HFF-Myc (cell line): ENCODE measurements at regions not wholly inside any gene's neighbourhood (a gene's known extent, or its start where the extent isn't known, plus 50 kb on each side); places are given as distances from the start of the nearest gene placed in this dataset.
"Not testable (repeated sequence)": the region's sequence is repeated elsewhere in the genome, so short reads cannot be mapped to it uniquely, and the experiment has no call there.

Source experiments
- DNase-seq: peaks from one replicate; pipeline ENCODE4 v3.0.0-alpha.2; 2011; ENCODE audit warnings: low read depth; ENCODE audit errors: extremely low read depth
- H3K4me3 ChIP-seq: replicated peaks from 2 replicates; pipeline ENCODE4 v1.5.1; 2011; ENCODE audit warnings: low read depth, mild to moderate bottlenecking, control low read depth, low read length
- CTCF ChIP-seq: IDR thresholded peaks from 2 replicates; pipeline ENCODE4 v1.5.1; 2012; ENCODE audit warnings: mild to moderate bottlenecking, low read depth, low read length, control low read depth; ENCODE audit errors: missing control alignments

GRCh38 chr1:199590708-199591107 lies 436.8 kb upstream of the NR5A2 start:
- H3K4me3 ChIP-seq = no peak overlapping the region
- TF ChIP-seq CTCF = no peak
- no peak for DNase-seq

DNA sequence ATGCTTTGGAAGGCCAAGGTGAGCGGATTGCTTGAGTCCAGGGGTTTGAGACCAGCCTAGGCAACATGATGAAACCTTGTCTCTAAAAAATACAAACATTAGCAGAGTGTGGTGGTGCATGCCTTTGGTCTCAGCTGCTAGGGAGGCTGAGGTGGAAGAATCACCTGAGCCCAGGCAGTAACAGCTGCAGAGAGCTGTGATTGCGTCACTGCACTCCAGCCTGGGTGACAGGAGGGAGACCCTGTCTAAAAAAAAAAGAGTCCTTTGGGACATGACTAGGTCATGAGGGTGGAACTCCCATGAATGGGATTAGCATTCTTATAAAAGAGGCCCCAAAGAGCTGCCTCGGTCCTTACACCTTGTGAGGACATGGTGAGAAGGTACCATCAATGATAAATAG lies 436.0 kb upstream of the NR5A2 start:
- TF ChIP-seq CTCF = no peak
- no peak overlapping the region for H3K4me3 ChIP-seq
- no peak for DNase-seq

- no peak for TF ChIP-seq CTCF
- DNase-seq = no peak
Measured at GRCh38 chr1:199593475-199593874, 434.0 kb upstream of the NR5A2 start.

DNA sequence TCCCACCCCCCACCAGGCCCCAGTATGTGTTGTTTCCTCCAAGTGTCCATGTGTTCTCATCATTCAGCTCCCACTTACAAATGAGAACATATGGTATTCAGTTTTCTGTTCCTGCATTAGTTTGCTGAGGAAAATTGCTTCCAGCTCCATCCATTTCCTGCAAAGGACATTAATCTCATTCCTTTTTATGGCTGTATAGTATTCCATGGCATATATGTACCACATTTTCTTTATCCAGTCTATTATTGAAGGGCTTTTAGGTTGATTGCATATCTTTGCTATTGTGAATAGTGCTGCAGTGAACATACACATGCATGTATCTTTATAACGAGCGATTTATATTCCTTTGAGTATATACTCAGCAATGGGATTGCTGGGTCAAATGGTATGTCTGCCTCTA lies 431.1 kb upstream of the NR5A2 start:
- DNase-seq, H3K4me3 ChIP-seq: not testable (repeated sequence)

More at GRCh38 chr1:199593475-199593874, 434.0 kb upstream of the NR5A2 start:
- no peak overlapping the region for H3K4me3 ChIP-seq

DNA sequence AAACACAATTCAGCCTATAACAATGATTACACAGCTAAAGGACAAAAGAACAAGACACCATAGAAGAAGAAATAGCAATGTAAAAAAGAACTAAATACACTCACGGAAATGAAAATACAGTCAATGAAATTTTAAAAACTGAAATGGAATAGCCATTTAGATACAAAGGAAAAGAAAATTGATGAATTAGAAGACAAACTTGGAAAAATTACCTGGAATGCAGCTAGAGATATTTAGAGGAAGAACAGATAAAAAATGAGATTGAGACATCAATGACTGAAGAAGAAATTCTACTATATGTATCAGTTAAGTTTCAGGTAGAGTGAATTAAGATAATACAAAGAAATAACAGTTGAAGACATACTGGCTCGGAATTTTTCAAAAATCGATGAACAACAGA lies 430.4 kb upstream of the NR5A2 start:
- H3K4me3 ChIP-seq = no peak overlapping the region
- TF ChIP-seq CTCF = no peak
- no peak for DNase-seq

- no peak for TF ChIP-seq CTCF
- no peak for DNase-seq
- no peak overlapping the region for H3K4me3 ChIP-seq
Measured at GRCh38 chr1:199608414-199608813, 419.1 kb upstream of the NR5A2 start.

DNA sequence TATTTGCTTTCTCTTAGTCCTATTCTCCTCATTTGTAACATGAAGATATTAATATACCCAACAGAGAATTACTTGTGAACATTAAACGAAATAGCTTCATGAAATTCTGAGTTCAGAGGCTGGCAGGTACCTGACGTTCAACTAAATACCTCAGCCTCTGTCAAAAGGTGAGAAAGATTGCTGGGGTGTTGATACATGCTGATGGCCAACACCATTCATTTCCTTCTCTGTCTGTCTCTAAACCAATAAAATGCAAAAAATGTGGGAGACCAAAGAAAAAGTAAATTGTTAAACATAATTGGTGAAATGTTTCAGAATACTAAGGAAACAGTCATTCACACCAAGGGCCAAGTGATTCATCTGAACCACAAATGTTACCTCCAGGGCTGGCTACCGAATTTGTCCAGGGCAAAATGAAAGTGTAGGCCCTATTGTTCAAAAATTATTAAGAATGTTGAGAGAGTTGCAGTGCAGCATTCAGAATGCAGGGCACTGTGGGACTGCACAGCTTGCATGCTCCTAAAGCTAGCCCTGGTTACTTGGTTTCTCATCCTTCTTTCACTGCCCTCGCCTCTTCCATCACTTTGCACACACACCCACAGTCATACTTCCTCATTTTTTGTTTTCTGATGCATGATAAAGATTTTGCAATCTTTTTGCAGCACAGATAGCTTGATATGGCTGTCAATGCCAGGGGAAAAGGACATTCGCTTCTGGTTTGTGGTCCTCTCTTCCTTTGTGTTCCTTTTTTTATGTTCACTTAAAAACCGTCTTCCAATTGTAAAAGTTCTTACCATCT lies 414.3 kb upstream of the NR5A2 start:
- H3K4me3 ChIP-seq = no peak overlapping the region
- DNase-seq = no peak

More for the DNA sequence above, 414.3 kb upstream of the NR5A2 start:
- TF ChIP-seq CTCF = no peak
